IPS-18c (cell line): ENCODE measurements at regions not wholly inside any gene's neighbourhood (a gene's known extent, or its start where the extent isn't known, plus 50 kb on each side); places are given as distances from the start of the nearest gene placed in this dataset.

ENCODE experiments used
- H3K4me3 ChIP-seq: 2 replicates; pipeline ENCODE4 v1.7.0; 2013; ENCODE audit warnings: low read depth, mild to moderate bottlenecking, low read length, moderate library complexity; ENCODE audit not compliant: insufficient read depth
- H3K9me3 ChIP-seq: one replicate; pipeline ENCODE4 v1.6.1; 2013; ENCODE audit warnings: mild to moderate bottlenecking, low read length, moderate library complexity; ENCODE audit not compliant: control insufficient read depth, insufficient read depth

DNA sequence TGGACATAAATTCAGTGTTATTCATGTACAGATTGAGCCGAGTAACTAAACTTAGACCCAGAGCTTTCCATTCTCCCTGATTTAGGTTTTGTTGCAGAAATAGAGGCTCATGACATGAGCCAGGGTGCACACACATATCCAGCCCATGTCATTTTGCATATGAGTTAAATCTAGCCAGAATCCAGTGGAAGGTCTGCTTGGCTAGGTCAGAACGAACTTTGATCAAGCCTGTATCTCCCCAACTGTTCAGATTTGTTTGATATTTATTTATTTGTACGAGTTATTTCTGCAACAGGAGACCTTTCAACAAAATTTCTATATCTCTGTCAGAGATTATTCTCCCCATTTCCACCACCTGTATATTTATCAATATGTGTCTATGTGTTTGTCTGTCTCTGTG is 247.5 kb upstream of the THBS1 start:
- Histone ChIP-seq H3K4me3 (no peak overlapping the region), H3K9me3 (no peaks in the 10 kb centered on the region)

DNA sequence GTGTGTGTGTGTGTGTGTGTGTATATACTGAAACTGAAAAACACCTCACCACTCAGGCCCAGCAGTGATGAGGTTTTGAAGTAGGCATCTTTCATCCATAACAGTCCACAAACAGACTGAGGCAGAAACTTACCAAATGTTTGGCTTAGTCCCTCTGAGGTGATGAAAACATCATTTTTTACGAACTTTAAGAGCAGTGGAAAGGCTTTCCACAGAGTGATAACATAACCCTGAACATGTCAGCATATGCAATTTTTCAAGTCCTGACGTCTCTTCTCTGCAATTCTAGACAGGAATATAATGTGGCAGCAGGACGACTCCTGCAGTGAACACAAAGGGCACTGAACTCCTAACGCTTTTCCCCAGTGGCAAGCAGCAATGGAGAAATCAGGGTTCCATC is 247.0 kb upstream of the THBS1 start:
- Histone ChIP-seq H3K9me3 (no peaks in the 10 kb centered on the region), H3K4me3 (no peak overlapping the region)

- H3K4me3 ChIP-seq: no peak overlapping the region
- no peaks in the 10 kb centered on the region for H3K9me3 ChIP-seq
Measured at GRCh38 chr15:39336926-39337325, 244.0 kb upstream of the THBS1 start.

GRCh38 chr15:39338251-39338650 is 242.6 kb upstream of the THBS1 start:
- H3K9me3 ChIP-seq: no peaks in the 10 kb centered on the region
- H3K4me3 ChIP-seq: no peak overlapping the region

- H3K9me3 ChIP-seq: no peaks in the 10 kb centered on the region
- H3K4me3 ChIP-seq: no peak overlapping the region
Measured at GRCh38 chr15:39340903-39341645, 239.8 kb upstream of the THBS1 start.

GRCh38 chr15:39344662-39345141 is 236.2 kb upstream of the THBS1 start:
- Histone ChIP-seq H3K9me3 (no peaks in the 10 kb centered on the region), H3K4me3 (no peak overlapping the region)

DNA sequence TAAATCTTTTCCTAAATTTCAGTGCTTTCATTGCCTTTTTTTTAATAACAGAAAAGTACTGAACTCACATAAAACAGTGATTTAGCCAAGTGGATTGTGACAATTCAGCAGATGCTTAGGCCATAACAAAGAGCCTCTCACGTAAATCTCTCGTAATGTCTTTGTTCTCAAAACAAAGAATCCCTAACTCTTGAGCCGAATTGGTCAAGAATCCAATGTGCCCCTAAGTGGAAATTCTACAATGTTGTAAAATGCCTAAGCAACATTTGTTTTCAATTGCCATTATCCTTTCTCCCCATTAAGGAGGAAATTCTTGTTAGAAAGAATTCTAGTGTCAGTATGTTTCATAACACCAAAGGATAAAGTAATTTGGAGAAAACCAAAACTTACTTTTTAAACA is 235.7 kb upstream of the THBS1 start:
- Histone ChIP-seq H3K4me3 (no peak overlapping the region), H3K9me3 (no peaks in the 10 kb centered on the region)

DNA sequence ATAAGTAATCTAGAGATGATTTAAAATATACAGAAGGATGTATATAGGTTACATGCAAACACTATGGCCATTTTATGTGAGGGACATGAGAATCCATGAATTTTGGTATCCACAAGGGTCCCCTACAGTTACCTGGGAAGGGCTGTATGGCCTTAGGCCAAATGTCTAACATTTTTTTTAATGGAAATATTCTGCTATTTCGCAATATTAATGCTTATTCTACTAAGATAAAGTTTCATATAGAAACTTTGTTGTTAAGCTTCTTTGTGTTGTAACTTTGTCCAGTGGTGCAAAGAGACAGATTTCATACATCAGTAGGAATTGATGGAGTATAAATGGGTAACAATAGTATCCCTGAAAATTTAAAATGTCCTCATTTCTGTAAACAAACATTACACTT is 233.4 kb upstream of the THBS1 start:
- Histone ChIP-seq H3K9me3 (no peaks in the 10 kb centered on the region), H3K4me3 (no peak overlapping the region)

DNA sequence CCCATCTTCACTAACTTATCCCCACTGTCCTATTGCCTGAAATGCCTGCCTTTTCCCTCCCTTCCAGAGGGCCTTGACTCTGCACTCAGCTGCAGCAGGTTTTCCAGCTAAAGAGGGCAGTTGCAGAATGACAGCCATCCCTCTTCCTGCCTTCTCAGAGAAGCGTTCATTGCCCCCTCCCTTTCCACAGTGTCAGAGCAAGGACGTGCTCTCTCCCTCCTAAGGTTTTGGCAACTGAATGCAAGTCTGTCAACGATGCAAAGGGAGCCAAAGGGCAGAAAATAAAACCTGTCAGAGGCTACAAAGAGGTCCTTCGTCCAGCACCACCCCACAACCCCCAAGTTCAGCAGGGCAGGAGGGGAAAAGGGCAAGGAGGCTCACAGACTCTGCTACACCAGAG is 230.1 kb upstream of the THBS1 start:
- H3K9me3 ChIP-seq: no peaks in the 10 kb centered on the region
- no peak overlapping the region for H3K4me3 ChIP-seq

DNA sequence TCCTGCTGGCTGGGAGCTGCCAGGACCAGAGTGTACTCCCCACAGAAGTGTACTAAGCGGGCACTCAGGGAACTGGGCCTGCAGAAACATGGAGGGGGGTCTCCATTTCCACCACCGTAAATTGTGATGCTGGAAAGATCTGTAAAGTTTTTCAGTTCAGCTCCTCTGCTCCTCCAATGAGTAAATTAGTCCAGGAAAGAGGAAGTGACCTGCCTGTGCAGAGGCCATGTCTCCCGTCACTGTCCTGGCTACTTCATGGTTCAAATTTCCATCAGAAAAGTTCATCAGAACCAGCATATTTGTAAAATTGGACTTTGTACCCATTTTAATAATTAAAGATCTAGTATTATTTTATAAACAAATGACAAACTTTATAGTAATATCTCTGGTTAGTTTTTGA is 226.7 kb upstream of the THBS1 start:
- Histone ChIP-seq H3K4me3 (no peak overlapping the region), H3K9me3 (no peaks in the 10 kb centered on the region)

DNA sequence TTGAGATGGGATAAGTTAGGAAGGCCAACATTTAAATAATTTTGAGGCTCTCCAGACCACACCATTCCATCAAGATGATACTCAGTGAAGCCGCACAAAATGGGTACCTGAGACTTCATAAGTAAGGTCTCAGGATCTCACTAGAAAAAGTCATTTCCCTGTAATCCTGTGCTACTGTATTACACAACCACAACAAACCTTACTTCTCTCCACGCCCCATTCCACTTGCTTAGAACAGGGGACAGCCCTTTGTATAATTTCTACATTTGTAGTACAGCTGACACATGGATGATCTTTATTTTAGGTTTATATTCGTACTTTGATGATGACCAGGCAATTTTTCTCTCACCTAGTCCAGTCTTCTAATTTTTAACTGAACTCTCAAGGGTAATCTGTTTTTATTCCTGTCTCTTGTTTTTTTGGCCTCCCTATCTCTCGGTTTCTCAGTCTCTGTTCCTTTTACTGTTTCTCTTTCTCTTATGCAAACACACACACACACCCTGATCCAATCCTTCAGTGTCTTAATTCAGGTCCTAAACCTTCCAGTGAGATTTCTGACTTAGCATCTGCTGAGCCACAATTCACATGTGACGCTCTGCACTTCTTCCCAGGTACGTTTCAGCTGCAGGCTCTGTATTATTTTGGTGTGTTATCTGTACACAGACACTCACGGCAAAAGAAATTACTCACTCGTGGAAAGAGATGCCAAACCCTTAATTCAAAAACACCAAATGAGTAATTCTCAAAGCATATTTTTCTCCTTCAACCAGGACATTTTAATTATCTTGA is 223.2 kb upstream of the THBS1 start:
- H3K9me3 ChIP-seq: no peaks in the 10 kb centered on the region
- H3K4me3 ChIP-seq: no peak overlapping the region

DNA sequence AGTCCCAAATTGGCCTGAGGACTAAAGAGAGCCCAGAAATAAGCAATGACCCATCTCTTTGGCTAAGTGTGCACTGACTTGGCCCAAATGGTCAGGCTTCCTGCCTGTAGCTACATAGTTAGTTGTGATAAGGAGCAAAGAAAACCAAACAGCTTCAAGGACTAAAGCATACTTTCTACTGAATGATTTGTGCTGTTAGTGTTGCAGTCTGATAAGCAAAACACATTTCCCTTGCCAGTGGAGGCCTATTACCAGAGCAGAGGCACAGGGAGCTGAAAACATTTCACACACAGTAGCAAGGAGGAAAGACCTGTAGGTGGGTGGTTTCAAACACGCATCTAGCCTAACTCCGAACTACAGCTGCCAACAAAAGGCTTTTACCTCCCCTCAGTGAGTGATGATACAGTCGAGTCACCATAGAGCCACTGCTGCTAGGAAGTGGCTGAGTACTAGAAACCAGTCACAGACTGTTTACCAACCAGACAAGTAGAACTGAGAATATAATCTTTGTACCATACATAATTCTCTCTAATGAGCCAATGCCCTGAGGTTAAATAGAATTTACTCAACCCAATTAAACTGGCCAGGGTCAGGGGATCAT is 222.3 kb upstream of the THBS1 start:
- no peaks in the 10 kb centered on the region for H3K9me3 ChIP-seq
- H3K4me3 ChIP-seq: no peak overlapping the region

GRCh38 chr15:39359771-39360170 is 221.1 kb upstream of the THBS1 start:
- no peak overlapping the region for H3K4me3 ChIP-seq

DNA sequence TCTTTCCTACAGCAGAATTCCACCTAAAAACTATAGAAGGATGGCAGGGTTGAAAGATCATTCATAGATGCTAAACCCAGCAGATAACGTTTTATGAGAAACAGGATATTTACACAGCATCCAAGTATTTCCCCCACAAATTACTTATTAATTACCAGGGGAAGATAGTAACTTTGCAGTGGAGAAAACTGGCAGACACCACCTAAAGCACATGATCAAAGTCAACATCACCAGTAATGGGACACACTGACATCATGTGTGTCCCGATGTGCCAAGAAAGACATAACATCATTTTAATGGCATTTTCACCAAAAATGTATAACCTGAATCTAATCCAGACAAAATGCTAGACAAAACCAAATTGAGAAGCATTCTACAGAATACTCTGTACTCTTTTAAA is 220.4 kb upstream of the THBS1 start:
- Histone ChIP-seq H3K4me3 (no peak overlapping the region), H3K9me3 (no peaks in the 10 kb centered on the region)

More at GRCh38 chr15:39359771-39360170, 221.1 kb upstream of the THBS1 start:
- H3K9me3 ChIP-seq: no peaks in the 10 kb centered on the region

DNA sequence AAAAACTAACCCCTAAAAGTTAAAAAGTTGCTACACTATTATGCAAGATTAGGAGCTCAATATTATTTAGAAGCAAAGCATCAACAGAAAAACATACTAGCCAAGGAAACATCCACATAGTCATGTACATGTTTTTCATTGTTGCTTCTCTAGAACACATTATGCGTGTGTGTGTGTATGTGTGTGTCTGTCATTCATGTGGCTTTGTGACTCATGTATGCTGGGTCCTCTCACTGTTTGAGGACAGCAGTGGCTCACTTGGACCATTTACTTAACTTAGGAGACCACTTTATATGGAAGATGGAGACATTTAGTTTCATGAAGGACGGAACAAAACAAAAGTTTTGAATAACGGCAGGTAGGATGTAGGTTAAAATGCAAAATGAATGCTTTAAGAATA is 219.4 kb upstream of the THBS1 start:
- H3K4me3 ChIP-seq: no peak overlapping the region
- H3K9me3 ChIP-seq: no peaks in the 10 kb centered on the region

GRCh38 chr15:39362821-39363561 is 217.9 kb upstream of the THBS1 start:
- H3K9me3 ChIP-seq: no peaks in the 10 kb centered on the region
- no peak overlapping the region for H3K4me3 ChIP-seq

DNA sequence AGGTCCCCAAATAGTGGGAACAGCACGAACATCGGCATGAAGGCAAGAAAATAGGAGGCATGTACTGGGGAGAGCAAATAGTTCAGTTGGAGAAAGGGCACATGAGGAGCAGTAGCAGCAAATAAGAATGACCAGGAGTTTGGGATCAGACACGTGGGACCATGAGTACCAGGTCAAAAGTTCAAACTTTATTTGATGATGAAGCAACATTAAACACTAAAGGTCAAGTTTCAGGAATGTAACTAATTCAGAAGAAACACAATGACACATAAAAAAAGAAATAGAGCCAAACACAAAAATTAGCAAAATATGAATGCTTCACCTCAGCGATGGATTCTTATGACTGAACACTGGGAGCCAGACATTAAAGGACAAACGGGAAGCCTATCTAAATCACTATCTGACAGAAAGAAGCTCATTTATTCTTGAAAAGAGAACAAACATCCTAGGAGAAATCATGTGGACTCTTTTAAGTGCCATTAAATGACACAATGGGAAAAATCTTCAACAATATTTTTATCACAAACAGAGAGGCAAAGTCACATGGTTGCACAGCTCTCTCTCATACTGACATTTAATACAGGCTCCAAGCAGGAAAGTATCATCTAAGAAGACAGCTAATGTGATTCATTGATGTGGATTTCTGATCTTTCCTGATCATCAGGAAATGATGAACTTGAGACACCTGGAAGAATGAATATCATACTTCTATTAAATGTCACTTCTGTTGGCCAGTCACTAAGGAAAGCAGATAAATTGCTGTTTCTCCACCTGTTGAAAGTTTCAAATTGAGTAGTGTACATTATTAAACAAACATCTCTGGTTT is 216.9 kb upstream of the THBS1 start:
- Histone ChIP-seq H3K4me3 (no peak overlapping the region), H3K9me3 (no peaks in the 10 kb centered on the region)
